T follicular helper cell (primary cell): ENCODE measurements at regions not wholly inside any gene's neighbourhood (a gene's known extent, or its start where the extent isn't known, plus 50 kb on each side); places are given as distances from the start of the nearest gene placed in this dataset.
"Not testable (repeated sequence)": the region's sequence is repeated elsewhere in the genome, so short reads cannot be mapped to it uniquely, and the experiment has no call there.

Experiments
- DNase-seq: peaks from one replicate; pipeline ENCODE4 v3.0.0-alpha.2; 2020; ENCODE audit warnings: low read depth

- no peak for DNase-seq
Observed at GRCh38 chr13:103676329-103676728, 610.1 kb upstream of the SLC10A2 start.

- no peak for DNase-seq
Observed at GRCh38 chr13:103671547-103671946, 605.3 kb upstream of the SLC10A2 start.

GRCh38 chr13:103663996-103664395 lies 597.8 kb upstream of the SLC10A2 start:
- DNase-seq = no peak

GRCh38 chr13:103656311-103656710 lies 590.1 kb upstream of the SLC10A2 start:
- no peak for DNase-seq

GRCh38 chr13:103640606-103641005 lies 574.4 kb upstream of the SLC10A2 start:
- DNase-seq = no peak

GRCh38 chr13:103639326-103639725 lies 573.1 kb upstream of the SLC10A2 start:
- DNase-seq = no peak

GRCh38 chr13:103638706-103639105 lies 572.5 kb upstream of the SLC10A2 start:
- no peak for DNase-seq

GRCh38 chr13:103634066-103634465 lies 567.8 kb upstream of the SLC10A2 start:
- no peak for DNase-seq

- DNase-seq = no peak
Observed at GRCh38 chr13:103625194-103625593, 559.0 kb upstream of the SLC10A2 start.

GRCh38 chr13:103618151-103618550 lies 551.9 kb upstream of the SLC10A2 start:
- no peak for DNase-seq

- DNase-seq = no peak
Observed at GRCh38 chr13:103615771-103616170, 549.6 kb upstream of the SLC10A2 start.

- DNase-seq = no peak
Observed at GRCh38 chr13:103614761-103615160, 548.5 kb upstream of the SLC10A2 start.

GRCh38 chr13:103607995-103608394 lies 541.8 kb upstream of the SLC10A2 start:
- no peak for DNase-seq

- DNase-seq = no peak
Observed at GRCh38 chr13:103605546-103606326, 539.5 kb upstream of the SLC10A2 start.

GRCh38 chr13:103599870-103600269 lies 533.7 kb upstream of the SLC10A2 start:
- not testable (repeated sequence) for DNase-seq

GRCh38 chr13:103598671-103599070 lies 532.5 kb upstream of the SLC10A2 start:
- DNase-seq = no peak

- no peak for DNase-seq
Observed at GRCh38 chr13:103573446-103573845, 507.2 kb upstream of the SLC10A2 start.

- DNase-seq = no peak
Observed at GRCh38 chr13:103568314-103568713, 502.1 kb upstream of the SLC10A2 start.

- no peak for DNase-seq
Observed at GRCh38 chr13:103557878-103558277, 491.7 kb upstream of the SLC10A2 start.

GRCh38 chr13:103556681-103557080 lies 490.5 kb upstream of the SLC10A2 start:
- no peak for DNase-seq

- DNase-seq = no peak
Observed at GRCh38 chr13:103547914-103548313, 481.7 kb upstream of the SLC10A2 start.

GRCh38 chr13:103546271-103546670 lies 480.1 kb upstream of the SLC10A2 start:
- DNase-seq = no peak

- no peak for DNase-seq
Observed at GRCh38 chr13:103542648-103543047, 476.4 kb upstream of the SLC10A2 start.

- DNase-seq = no peak
Observed at GRCh38 chr13:103540382-103540765, 474.2 kb upstream of the SLC10A2 start.
